NT2/D1 (cell line): ENCODE measurements at regions not wholly inside any gene's neighbourhood (a gene's known extent, or its start where the extent isn't known, plus 50 kb on each side); places are given as distances from the start of the nearest gene placed in this dataset.
"Not testable (repeated sequence)": the region's sequence is repeated elsewhere in the genome, so short reads cannot be mapped to it uniquely, and the experiment has no call there.

ENCODE experiments used
- DNase-seq: peaks from one replicate; pipeline ENCODE4 v3.0.0-alpha.2; 2011; ENCODE audit warnings: low read depth, low spot score
- H3K27me3 ChIP-seq: 2 replicates; pipeline ENCODE4 v1.6.0; 2011; ENCODE audit warnings: mild to moderate bottlenecking; ENCODE audit not compliant: insufficient read length, insufficient read depth
- H3K36me3 ChIP-seq: 2 replicates; pipeline ENCODE4 v1.6.1; 2011; ENCODE audit warnings: mild to moderate bottlenecking, low read length, mixed read lengths; ENCODE audit not compliant: insufficient read depth, insufficient read length
- H3K4me1 ChIP-seq: 2 replicates; pipeline ENCODE4 v1.5.1; 2011; ENCODE audit not compliant: insufficient read depth, insufficient read length
- H3K4me3 ChIP-seq: 2 replicates; pipeline ENCODE4 v1.5.1; 2011; ENCODE audit warnings: low read depth; ENCODE audit not compliant: insufficient read length
- H3K9ac ChIP-seq: 2 replicates; pipeline ENCODE4 v1.6.0; 2011; ENCODE audit warnings: low read depth; ENCODE audit not compliant: insufficient read length
- H3K9me3 ChIP-seq: 2 replicates; pipeline ENCODE4 v1.5.1; 2011; ENCODE audit warnings: mild to moderate bottlenecking, low read length; ENCODE audit not compliant: insufficient read depth
- SUZ12 ChIP-seq: IDR thresholded peaks from 2 replicates; pipeline ENCODE4 v1.6.1; 2011; ENCODE audit not compliant: insufficient read length, insufficient read depth; ENCODE audit errors: extremely low read depth
- YY1 ChIP-seq: IDR thresholded peaks from 2 replicates; pipeline ENCODE4 v1.6.1; 2011; ENCODE audit not compliant: insufficient read length, insufficient read depth
- ZNF274 ChIP-seq: IDR thresholded peaks from 2 replicates; pipeline ENCODE4 v1.6.1; 2011; ENCODE audit warnings: mild to moderate bottlenecking, low read depth, low read length

GRCh38 chr21:17201741-17202260 is 311.0 kb upstream of the CXADR start:
- Histone ChIP-seq H3K36me3 (no peaks in the 10 kb centered on the region), H3K9me3 (no peaks in the 10 kb centered on the region), H3K9ac (no peak overlapping the region), H3K4me1 (no peaks in the 10 kb centered on the region), H3K4me3 (no peak overlapping the region), H3K27me3 (no peaks in the 10 kb centered on the region)
- TF ChIP-seq ZNF274: no peak
- no peak for DNase-seq

DNA sequence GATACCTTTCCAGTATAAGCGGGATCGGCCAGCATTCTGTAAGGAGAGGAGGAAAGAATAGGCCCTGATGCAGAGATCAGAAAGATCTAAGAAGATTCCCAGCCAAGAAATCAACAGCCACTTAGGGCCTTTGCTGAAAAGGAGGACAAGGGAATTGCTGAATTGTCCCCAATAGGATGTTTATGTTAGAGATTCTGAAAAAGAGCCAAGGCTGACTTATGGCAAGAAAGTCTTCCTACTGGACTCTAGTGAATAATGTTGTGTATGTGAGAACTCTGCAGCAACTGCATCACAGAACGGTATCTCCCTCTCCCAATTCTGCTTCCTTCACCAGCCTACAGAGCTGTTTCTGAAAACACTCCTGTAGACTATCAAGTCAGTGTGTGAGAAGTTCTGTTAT is 298.0 kb upstream of the CXADR start:
- Histone ChIP-seq H3K9ac (no peak overlapping the region), H3K36me3 (no peaks in the 10 kb centered on the region), H3K4me3 (no peak overlapping the region), H3K9me3 (no peaks in the 10 kb centered on the region; the same call in 1 of the 2 replicates), H3K27me3 (no peaks in the 10 kb centered on the region), H3K4me1 (no peaks in the 10 kb centered on the region)
- no peak for TF ChIP-seq ZNF274
- TF ChIP-seq YY1: no peak
- no peak for TF ChIP-seq SUZ12
- DNase-seq: no peak

- H3K9me3 ChIP-seq, H3K9ac ChIP-seq, H3K36me3 ChIP-seq, H3K4me1 ChIP-seq, H3K27me3 ChIP-seq, H3K4me3 ChIP-seq, DNase-seq: not testable (repeated sequence)
These were observed 293.8 kb upstream of the CXADR start for GRCh38 chr21:17219050-17219449.

DNA sequence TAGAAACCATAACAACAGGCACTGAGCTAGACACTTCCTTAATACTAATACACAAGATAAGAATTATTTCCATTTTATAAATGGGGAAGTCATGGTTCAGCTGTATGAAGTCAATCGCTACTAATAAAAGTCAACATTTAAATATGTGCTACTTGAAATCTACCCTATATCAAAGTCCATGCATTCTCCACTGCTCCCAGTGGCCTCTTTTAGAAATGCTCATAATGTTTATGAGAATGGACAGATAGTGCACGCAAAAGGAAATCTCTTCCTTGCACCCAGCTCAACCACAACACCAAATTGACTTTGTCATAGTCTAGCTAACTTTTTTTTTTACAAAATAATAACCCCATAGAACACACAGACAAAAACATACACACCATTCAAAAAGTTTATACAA is 281.7 kb upstream of the CXADR start:
- no peaks in the 10 kb centered on the region for H3K9me3 ChIP-seq
- no peaks in the 10 kb centered on the region for H3K27me3 ChIP-seq
- H3K4me3 ChIP-seq: no peak overlapping the region
- no peak for DNase-seq
- no peaks in the 10 kb centered on the region for H3K36me3 ChIP-seq
- H3K9ac ChIP-seq: no peak overlapping the region
- no peaks in the 10 kb centered on the region for H3K4me1 ChIP-seq
- TF ChIP-seq YY1: no peak
- TF ChIP-seq ZNF274: no peak
- TF ChIP-seq SUZ12: no peak

- Histone ChIP-seq H3K4me3 (no peak overlapping the region), H3K4me1 (no peaks in the 10 kb centered on the region), H3K9ac (no peak overlapping the region), H3K36me3 (no peaks in the 10 kb centered on the region), H3K27me3 (no peaks in the 10 kb centered on the region), H3K9me3 (no peaks in the 10 kb centered on the region)
- no peak for DNase-seq
- TF ChIP-seq YY1 (no peak), SUZ12 (no peak), ZNF274 (no peak)
These were observed 281.1 kb upstream of the CXADR start for GRCh38 chr21:17231771-17232170.

DNA sequence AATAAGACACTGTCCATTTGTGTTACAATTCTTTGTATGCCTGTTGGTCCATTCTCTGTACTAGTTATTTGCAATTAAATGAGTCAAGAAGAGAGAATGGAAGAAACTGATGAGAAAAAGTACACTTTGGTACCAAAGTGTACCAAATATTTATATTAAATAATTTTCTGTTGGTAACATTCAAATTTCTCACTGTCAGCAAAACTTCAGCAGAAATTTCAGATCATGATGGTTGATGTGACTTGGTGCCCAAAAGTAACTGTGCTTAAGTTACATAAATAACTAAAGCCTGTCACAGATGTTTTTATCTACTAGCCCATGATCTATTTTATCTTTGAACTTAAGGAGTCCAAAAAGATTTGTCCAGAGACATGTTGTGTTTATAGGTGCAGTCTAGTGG is 274.4 kb upstream of the CXADR start:
- no peak for DNase-seq
- Histone ChIP-seq H3K9me3 (no peaks in the 10 kb centered on the region), H3K9ac (no peak overlapping the region), H3K27me3 (no peaks in the 10 kb centered on the region), H3K4me1 (no peaks in the 10 kb centered on the region), H3K36me3 (no peaks in the 10 kb centered on the region), H3K4me3 (no peak overlapping the region)
- no peak for TF ChIP-seq SUZ12
- TF ChIP-seq ZNF274: no peak
- no peak for TF ChIP-seq YY1

- H3K4me1 ChIP-seq: no peaks in the 10 kb centered on the region
- no peak overlapping the region for H3K4me3 ChIP-seq
- no peaks in the 10 kb centered on the region for H3K36me3 ChIP-seq
- no peak for TF ChIP-seq YY1
- TF ChIP-seq SUZ12: no peak
- TF ChIP-seq ZNF274: no peak
- H3K27me3 ChIP-seq: no peaks in the 10 kb centered on the region
- DNase-seq: no peak
- no peak overlapping the region for H3K9ac ChIP-seq
- 0 out of 2 replicates have a peak, but pooled peaks cover 5% of the 10 kb centered on the region for H3K9me3 ChIP-seq
These were observed 262.0 kb upstream of the CXADR start for GRCh38 chr21:17250778-17251241.

GRCh38 chr21:17257784-17258183 is 255.1 kb upstream of the CXADR start:
- Histone ChIP-seq H3K36me3 (no peaks in the 10 kb centered on the region), H3K27me3 (no peaks in the 10 kb centered on the region), H3K9ac (no peak overlapping the region), H3K9me3 (no peaks in the 10 kb centered on the region), H3K4me1 (no peaks in the 10 kb centered on the region), H3K4me3 (no peak overlapping the region)
- no peak for DNase-seq
- no peak for TF ChIP-seq SUZ12
- no peak for TF ChIP-seq ZNF274
- TF ChIP-seq YY1: no peak
